Suppressor macrophage treated with lipopolysaccharide for 1 hour (primary cell): ENCODE measurements at regions not wholly inside any gene's neighbourhood (a gene's known extent, or its start where the extent isn't known, plus 50 kb on each side); places are given as distances from the start of the nearest gene placed in this dataset.
"Not testable (repeated sequence)": the region's sequence is repeated elsewhere in the genome, so short reads cannot be mapped to it uniquely, and the experiment has no call there.

ENCODE experiments used
- DNase-seq, 3 donors: peaks; one replicate each; pipeline ENCODE4 v3.0.0-alpha.2; 2020 to 2022

DNA sequence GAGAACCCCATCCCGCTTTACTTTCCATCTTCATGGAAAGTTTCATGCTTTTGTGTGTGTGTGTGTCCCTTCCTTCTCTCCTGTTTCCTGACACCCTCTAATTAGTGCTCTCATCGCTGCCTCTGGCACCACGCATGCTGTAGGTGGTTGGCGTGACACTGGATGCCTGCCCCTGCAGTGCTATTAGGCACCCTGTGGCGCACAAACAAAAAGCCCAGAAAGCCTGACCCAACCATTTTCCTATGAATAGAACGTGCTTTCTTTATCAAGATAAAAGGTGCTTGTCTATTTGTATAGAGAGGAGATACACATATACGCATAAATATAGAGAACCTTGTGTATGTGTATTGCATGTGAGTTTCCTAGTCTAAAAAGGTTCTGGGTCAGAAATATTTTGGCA, 120.8 kb upstream of the CDCA7L start:
- DNase-seq = no peak

DNA sequence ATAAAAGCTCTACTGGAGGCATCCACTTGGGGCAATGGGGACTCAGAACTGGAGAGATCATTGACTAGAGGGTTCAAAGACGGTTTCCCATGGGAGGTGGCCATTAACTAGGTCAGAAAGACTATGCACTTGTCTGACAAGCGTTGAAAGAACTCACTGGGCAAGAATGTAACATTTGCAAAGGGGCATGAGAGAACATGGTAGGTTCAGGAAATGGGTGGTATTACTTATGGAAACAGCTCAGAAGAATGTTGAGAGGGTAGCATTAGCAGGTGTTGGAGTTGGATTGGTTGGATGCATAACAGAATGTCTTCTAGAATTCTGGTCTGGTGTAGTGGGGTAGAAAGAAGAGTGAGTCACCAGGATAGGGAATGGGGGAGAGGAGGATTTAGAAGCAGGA, 119.1 kb upstream of the CDCA7L start:
- no peak for DNase-seq

DNA sequence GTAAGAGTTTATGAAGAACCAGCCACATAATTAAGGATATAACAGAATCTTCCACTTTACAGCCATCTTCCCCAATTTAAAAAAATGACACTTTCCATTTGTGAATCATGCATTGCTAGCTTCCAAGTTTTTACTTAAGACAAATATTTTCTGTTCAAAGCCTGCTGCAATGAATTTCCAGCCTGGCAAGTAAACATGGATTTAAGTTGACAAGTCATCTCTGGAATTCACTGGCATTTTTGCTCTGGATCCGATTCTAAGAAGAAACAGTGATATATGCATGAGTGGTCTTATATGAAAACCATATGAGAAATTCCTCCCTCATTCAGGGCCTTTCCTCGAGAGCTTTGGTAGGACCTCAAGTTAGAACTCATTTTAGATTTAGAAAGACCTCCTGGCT, 116.1 kb upstream of the CDCA7L start:
- no peak for DNase-seq

DNA sequence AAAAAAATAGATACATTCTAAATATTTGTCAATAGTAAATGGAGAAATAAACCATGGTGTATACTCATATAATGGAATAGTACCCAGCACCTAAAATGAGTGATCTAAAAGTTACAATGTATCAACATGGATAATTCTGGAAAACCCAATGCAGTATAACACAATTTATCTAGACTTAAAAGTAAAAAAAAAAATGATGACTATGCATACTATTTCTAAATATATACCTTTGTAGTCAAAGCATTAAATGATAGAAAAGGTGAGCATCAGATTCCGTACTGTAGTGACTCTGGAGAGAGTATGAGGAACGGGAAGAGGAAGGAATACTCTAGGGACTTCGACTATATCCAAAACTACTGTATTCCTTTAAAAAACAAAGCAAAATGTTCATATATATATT, 115.2 kb upstream of the CDCA7L start:
- DNase-seq = no peak

DNA sequence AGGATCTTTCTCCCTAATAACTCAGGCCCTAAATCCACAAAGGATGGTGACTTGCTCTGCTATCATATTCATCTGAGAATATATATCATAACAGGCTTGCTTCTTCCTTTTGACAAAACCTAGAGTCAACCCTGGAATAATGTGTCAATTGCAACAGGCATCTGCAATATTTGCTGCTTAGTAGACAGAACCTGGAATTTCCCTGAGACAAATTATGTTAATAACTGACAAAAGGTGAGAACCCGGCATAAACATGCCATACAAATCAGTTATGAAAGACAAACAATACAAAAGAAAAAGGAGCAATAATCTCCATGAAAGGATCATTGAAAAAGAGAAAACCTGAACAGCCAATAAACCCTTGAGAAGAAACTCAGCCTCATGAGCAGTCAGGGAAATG, 114.5 kb upstream of the CDCA7L start:
- no peak for DNase-seq

DNA sequence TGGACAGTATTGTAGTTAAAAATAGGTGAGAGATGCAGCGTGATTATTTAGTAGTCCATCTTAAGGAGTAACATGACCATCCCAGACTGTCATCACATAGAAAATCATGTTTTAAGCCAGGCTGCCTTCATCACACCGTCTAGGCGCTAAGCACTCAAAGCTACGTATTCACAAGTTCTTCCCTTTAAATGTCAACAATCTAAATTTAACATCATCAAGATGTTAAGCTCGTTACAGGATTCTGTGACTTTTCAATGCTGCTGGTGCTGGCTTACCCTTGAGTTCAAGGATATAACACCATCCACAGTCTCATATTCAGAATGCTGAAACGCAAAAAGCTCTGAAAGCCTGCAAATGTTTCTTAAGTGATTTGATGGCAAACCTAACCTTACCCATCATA, 109.5 kb upstream of the CDCA7L start:
- no peak for DNase-seq

DNA sequence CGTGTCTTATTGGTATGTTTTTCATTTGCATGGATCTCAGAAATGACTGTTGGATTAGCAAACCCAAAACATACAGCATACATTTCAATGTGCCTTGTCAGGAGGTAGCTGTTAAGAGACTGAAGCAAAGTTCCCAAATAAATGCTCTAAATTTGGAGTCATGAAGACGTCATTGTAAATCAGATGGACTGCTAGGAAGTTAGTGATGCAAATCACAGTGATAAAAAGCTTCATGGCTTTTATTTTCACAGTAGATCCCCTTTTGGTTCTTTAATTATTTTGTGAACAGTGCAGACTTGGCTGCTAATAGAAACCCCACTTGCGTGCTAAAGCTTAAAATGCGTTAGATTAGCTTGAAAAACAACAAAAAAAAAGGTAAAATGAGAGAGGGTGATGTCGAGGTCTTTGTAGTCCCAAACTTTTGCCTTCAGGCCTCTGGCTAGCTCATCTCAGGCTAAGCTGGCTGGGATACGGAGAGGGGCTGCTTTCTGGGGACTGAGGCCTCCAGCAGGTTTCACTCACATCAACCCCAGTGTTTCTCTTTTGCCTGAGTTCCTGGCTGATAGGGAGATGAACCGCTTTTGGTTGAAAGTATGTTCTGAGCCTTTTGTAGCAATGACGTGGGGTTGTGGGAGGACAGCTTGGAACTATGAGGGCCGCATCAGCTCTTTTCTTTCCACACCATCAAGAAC, 107.1 kb upstream of the CDCA7L start:
- no peak for DNase-seq

DNA sequence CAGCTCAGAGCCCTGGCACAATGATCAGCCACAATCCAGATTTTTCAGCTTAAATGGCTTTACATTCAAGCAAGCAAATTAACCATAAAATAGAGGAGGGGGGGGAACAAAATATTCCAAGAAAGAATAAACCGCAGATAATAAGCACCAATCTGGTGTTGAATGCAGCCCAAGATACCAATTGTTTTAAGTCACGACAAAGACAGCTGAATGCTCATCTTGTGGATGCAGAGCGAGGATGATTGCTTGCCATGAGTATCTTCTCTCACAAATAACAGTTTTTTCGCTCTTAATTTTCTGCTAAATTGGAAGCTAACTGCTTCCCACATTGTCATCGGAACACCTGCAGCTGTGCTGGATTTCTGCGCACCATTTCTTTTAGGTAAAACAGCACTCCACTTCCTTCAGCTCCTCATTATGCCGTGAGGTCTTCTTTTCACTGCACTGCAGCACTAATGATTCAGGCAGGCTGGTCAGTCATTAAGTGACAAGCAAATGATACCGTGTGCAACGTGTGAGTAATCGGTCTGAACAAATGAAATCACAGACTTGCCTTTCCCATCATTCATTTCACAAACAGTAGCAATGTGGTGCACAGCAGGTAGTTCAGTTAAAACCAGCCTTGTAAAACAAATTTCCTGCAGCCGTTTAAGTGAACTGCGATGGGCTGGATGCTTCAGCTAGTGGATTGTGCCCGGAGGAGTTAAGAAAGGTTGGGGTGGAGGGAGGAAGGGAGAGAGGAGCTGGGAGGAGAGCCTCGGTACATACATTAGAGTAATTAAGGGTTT, 106.4 kb upstream of the CDCA7L start:
- no peak for DNase-seq

DNA sequence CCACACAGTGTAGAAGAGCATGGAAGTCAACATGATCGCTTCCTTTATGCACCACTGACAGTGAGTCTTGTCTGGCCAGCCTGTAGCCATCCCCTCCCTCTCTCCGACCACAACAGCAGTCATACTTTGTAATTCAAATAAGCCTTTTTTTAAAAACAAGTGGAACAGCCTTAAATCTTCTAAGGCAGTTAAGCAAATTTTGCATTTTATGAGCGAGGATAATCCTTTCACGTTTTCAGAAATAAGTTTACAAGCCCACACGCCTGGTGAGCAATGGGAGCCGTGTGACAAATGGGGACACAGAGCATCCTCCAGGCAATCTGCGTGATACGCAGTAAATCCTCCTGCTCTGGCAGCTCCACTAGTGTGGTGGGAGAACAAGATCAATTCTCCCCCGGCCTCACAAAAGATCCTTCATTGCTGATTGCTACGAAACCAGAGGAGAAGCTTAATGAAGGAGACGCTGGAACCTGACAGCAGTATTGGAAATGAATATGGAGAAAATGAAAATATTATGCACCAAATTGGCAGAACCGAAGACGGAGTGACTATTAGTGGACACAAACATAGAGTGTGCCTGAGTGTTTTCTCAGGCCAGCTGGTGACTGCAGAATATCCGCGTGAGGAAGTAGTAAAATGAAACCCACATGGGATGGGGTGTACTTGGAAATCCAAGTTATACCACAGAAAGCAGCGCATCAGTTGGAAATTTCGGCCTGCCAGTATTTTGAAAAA, 104.2 kb upstream of the CDCA7L start:
- DNase-seq = no peak

DNA sequence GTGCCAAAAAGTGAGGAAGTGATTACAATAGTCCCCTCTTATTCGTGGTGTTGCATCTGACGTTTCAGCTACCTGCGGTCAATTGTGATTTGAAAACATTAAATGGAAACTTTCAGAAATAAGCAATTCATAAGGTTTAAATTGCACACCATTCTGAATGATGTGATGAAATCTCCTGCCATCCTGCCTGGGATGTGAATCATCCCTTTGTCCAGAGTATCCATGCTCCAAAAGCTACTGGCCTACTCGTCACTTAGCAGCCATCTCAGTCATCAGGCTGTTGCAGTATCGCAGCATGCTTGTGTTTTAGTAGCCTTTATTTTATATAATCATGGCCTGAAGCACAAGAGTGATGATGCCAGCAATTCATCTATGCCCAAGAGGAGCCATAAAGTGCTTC, 97.7 kb upstream of the CDCA7L start:
- DNase-seq = no peak

DNA sequence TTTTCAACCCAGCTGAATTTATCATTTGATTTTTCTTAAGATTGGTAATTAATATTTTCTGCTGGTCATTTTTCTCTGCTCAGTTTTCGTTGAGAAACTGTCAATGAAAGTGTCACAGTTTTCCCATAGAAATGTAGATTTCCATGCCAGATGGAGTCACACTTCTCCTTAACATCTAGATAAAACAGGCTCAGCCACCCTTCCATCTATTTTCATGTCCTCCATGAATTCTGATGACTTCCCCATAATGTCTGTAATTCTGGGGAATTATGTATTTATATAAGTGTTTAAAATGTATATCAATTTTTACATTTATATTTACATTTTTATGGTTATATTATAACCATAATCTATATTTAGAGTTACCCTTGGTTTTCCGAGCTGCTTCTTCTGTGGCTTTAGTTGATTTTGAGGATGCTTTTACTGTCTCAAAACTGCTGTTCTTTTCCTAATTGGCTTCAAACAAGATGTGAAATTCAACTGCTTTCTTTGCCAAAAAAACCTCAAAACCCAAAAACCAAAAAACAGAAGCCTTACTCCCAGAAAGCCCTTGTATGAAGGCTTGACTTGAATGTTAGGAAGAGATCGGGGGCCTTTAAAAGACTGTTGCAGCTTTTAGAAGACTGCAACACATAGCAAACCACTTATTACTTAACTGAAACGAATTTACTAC, 95.4 kb upstream of the CDCA7L start:
- no peak for DNase-seq

DNA sequence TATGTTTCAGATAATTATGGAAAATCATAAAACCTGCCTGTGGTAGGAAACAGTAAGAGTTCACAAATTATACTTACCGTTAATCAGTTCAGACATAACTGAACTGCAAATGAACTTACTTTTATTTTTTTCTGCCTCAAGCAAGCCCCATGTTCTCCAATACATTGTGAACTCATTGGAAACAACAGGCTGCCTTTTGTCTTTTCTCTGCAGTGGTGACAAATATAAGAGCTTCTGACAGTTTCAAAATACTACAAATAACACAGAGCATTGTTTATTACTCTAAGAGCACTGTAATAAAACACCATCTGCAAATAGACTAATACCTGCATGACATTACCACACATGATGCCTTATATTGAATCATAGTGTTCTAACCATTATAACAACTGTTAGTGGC, 94.0 kb upstream of the CDCA7L start:
- no peak for DNase-seq

DNA sequence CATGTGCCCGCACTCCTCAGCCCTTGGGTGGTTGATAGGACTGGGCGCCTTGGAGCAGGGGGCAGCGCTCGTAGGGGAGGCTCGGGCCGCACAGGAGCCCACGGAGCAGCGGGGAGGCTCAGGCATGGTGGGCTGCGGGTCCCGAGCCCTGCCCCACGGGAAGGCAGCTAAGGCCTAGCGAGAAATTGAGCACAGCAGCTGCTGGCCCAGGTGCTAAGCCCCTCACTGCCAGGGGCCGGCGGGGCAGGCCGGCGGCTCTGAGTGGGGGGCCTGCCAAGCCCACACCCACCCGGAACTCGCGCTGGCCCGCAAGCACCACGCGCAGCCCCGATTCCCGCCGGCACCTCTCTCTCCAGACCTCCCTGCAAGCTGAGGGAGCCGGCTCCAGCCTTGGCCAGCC, 86.7 kb upstream of the CDCA7L start:
- not testable (repeated sequence) for DNase-seq

DNA sequence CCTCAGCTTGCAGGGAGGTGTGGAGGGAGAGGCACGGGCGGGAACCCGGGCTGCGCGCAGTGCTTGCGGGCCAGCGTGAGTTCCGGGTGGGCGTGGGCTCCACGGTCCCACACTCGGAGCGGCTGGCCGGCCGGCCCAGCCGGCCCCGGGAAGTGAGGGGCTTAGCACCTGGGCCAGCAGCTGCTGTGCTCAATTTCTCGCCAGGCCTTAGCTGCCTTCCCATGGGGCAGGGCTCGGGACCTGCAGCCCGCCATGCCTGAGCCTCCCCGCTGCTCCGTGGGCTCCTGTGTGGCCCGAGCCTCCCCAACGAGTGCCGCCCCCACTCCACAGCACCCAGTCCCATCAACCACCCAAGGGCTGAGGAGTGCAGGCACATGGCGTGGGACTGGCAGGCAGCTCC, 83.0 kb upstream of the CDCA7L start:
- not testable (repeated sequence) for DNase-seq

DNA sequence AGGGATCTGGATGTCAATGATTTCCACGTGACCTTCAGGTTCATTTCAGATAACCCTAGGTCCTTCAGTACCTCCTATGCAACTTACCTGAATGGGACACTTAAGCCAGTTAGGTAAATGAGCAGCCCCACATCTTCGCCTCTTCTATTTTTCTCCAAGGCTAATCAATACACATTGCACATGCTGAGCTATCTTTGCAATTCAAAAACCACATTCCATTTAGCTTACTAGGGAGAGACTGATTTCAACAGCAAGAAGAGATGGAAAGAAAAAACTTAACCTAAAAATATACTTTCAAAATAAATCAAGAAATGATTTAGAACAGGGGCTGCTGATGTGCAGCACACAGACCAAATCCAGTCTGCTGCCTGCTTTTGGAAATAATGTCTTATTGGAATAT, 81.8 kb upstream of the CDCA7L start:
- no peak for DNase-seq

DNA sequence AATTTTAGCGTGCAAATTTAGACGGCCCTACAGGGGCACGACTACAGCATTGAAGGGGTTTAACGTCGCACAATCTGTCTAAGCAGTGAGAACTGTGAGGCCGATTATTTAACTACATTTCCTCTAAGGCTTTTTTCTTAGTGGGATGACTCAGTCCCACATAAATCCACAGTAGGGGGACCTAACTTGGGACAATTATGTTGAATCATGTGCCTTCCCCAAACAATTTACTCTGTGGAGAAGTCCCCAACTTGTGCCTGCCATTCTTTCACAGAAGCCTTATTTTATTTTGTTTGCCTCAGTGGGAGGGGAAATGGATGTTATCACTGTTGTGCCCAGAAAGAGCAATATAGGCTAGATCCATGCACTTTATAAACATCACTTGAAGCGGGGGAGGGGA, 80.3 kb upstream of the CDCA7L start:
- no peak for DNase-seq

DNA sequence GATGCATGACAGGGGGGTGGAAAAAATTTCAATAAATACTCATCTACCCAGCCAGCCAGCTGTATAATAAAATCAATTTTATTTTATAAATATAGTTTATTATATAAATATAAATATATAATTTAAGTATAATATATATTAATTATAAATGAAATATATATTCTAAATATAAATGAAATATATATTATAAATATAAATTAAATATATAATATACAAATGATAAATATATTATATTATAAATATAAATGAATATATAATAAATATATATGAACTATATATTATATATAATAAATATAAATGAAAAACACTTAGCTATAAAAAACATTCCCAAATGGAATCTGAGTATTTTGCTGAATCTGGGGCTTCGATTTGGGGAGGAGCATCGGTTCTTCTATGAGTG, 79.4 kb upstream of the CDCA7L start:
- no peak for DNase-seq

DNA sequence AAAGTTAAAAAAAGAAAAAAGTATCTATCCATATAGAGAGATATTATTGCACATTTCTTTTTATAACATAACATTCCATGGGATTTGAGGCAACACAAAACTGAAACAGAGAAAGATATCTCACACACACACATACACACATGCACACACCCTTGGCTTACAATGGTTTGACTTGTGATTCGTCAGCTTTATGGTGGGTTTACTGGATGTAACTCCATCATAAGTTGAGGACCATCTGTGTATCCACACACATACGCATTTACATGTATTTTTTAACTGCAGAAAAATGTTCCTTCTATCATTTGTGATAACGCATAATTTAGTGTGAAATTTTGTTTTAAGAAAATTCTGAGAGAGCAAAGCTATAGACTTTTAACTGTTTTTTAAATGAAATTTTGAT, 74.2 kb upstream of the CDCA7L start:
- DNase-seq = no peak

DNA sequence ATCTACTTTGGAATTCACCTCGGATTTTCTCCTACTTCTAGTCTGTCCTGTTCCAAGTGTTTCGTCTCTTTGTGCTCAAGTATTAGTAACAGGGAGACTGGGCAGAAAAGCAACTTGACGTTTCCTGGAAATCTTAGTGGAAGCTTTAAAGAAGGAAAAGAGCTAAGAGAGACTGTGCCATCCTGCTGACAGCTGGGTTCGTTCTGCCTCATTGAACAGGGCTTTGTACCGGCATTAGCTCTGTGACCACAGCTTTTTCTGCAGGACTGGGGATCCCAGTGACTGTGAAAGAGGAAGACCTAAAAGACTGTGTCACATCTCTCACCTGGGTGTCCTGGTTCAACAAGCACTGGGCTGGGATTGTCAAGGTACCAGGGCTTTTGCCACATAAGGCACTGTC, 70.8 kb upstream of the CDCA7L start:
- DNase-seq = no peak

DNA sequence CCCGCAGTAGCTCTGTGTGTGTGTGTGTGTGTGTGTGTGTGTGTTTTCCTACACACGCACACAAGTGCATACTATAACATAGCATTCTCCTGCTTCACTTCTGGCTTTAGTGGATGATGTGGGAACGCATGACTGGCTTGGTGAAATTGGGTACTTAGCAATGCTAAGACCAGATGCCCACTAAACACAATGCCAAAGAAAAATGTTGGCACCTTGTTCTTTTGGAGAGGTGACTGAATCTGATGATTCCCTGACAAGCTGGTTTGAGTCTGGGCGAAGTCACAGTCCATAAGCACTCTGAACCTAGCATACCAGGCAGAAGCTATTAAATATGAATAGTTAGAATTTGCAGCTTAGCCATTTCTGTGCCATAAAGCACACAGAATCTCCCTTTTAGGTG, 68.0 kb upstream of the CDCA7L start:
- DNase-seq = no peak

DNA sequence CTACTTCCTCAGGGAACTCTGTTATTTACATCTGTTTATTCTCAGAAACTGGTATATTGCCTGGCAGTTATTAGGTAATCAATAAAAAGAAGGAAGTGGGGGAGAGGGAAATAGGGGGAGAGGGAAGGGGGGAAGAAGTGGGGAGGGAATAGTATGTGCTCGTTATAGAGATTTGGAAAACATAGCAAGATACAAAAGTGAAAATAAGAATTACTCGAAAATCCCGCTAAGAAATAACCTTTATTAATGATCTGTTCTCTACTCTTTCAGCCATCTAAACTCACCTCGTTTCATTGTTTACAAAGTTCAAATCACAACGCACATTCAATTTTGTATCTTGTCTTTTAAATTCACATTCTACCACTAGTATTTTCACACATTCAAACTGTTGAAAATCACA, 63.0 kb upstream of the CDCA7L start:
- DNase-seq = no peak

DNA sequence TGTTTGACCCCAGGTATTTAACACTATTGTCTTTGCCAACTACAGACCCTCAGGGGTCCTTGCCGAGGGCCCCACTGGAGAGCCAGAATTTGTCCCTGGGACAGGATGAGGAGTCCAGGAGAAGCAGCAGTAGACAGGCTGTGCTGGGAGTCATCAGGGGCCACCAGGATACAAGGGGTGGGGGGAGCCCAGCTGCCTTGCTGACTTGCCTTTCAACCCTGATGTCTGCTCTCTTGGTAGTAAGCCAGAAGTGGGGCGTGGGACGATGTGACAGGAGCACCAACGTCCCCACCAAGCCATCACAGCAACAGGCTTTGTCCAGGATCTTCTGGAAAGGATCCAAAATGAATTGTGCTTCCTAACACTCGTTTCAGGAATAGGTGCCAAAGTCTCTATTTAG, 62.4 kb upstream of the CDCA7L start:
- no peak for DNase-seq

DNA sequence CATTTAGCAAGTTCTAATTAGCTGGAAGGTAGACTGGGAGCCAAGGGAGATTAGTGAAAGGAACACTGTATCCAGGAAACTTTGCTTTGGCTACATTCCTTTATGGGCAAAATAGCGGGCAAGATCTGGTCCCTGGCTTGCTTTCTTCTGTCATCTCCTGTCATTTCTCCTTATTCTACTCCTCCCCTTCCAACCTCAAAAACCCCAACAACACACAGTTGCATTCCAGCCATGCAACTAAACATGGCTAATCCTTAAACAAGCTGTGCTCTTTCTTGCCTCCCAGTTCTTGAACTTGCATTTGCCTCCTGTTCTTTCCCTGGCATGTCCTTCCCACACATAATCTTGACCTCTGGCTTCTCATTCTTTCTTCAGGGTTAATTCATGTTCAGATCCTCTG, 59.5 kb upstream of the CDCA7L start:
- no peak for DNase-seq

DNA sequence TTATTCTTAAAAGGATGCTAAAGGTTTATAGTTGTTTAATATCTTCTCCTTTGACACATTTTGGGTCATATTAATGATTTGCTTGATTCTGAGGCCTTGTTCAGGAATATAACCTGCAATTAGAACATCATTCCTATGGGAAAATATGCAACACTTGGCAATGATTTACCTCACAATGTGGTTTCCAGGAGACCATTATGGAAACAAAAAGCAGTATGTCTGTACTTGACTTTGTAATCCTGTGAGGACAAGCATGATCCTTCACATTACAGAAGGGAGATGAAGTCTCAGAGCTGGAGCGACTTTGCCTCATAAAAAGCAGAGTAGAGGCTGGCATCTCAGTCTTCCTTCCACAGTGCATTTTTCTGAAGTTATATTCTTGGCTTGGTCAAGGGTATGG, 57.0 kb upstream of the CDCA7L start:
- DNase-seq = no peak
